K562 (cell line): ENCODE measurements at regions not wholly inside any gene's neighbourhood (a gene's known extent, or its start where the extent isn't known, plus 50 kb on each side); places are given as distances from the start of the nearest gene placed in this dataset.

ENCODE experiments used
- ARID1B ChIP-seq: fragments of 450-650 bp; IDR thresholded peaks from 2 replicates; pipeline ENCODE4 v1.6.1; 2016; ENCODE audit warnings: antibody characterized with exemption, mild to moderate bottlenecking, inconsistent platforms
- CBFB ChIP-seq: sonication (generic); formaldehyde crosslinking; IDR thresholded peaks from 2 replicates; pipeline ENCODE4 v1.4.0; 2020; ENCODE audit warnings: mild to moderate bottlenecking, missing genetic modification reagents
- CC2D1A ChIP-seq: fragments of 450-650 bp; IDR thresholded peaks from 2 replicates; pipeline ENCODE4 v1.6.1; 2017; ENCODE audit warnings: mild to moderate bottlenecking
- CREBBP ChIP-seq: IDR thresholded peaks from one replicate; pipeline ENCODE4 v1.6.1; 2012; ENCODE audit warnings: low read depth, mild to moderate bottlenecking, control low read depth, inconsistent platforms, low read length
- SP2 ChIP-seq: IDR thresholded peaks from 2 replicates; pipeline ENCODE4 v1.6.1; 2011; ENCODE audit warnings: mild to moderate bottlenecking, low read depth, low read length, moderate library complexity; ENCODE audit not compliant: poor library complexity, severe bottlenecking; ENCODE audit errors: extremely low read depth
- TCF7L2 ChIP-seq: fragments of 150-350 bp; IDR thresholded peaks from 2 replicates; pipeline ENCODE4 v1.6.1; 2016; ENCODE audit warnings: low read depth, mild to moderate bottlenecking, low read length, moderate library complexity
- ZBED1 ChIP-seq: IDR thresholded peaks from 2 replicates; pipeline ENCODE4 v1.6.1; 2014
- ZBTB40 ChIP-seq, 2 experiments: fragments of 450-650 bp in 1 of 2; sonication (generic) in 1 of 2; formaldehyde crosslinking in 1 of 2; IDR thresholded peaks; 2 replicates each; pipeline versions ENCODE4 v1.7.1 to v1.9.0; 2016 to 2022; ENCODE audit warnings: inconsistent platforms in 1 of 2, mild to moderate bottlenecking in 1 of 2, missing genetic modification reagents in 1 of 2

GRCh38 chr5:157984611-157985010, 125.7 kb upstream of the CLINT1 start (continued):
- TF ChIP-seq ZBTB40 (IDR thresholded peaks at IDR 0.05) (no peak), ZBTB40 (CRISPR knock-in tag; IDR thresholded peaks at IDR 0.05) (no peak), ARID1B (no peak), CBFB (CRISPR knock-in tag) (no peak), CREBBP (no peak), SP2 (no peak), TCF7L2 (no peak), ZBED1 (no peak), CC2D1A (no peak)
